HG03571 (cell line): ENCODE measurements at regions not wholly inside any gene's neighbourhood (a gene's known extent, or its start where the extent isn't known, plus 50 kb on each side); places are given as distances from the start of the nearest gene placed in this dataset.

Experiments
- ATAC-seq: cut with Tn5 transposase; IDR thresholded peaks from one replicate; pipeline ENCODE4 v1.9.1; 2021; ENCODE audit not compliant: unreplicated experiment

DNA sequence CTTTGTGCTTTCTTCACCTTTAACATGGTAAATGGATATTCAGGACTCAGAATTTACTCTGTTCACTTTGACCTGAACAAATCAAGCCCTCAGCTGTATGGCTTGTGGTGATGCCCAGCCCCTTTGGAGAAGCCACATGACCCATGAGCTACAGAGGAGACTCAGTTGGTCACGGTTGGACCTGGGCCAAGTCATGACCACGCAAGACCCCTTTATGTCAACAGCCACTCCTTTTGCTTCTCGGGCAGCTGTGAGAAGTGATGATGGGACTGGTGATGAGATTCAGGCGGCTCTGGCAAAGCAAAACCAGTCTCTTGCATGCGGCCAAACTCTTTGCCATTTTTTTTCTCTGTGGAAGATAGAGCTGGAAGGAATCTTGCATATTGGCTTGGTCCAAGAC, 96.5 kb upstream of the AJAP1 start:
- ATAC-seq = no peak

GRCh38 chr1:4561205-4561604, 93.2 kb upstream of the AJAP1 start:
- no peak for ATAC-seq

- no peak for ATAC-seq
Observed at GRCh38 chr1:4562321-4562720, 92.1 kb upstream of the AJAP1 start.

- ATAC-seq = no peak
Observed at GRCh38 chr1:4563586-4563985, 90.8 kb upstream of the AJAP1 start.

GRCh38 chr1:4564051-4564450, 90.4 kb upstream of the AJAP1 start:
- ATAC-seq = no peak

DNA sequence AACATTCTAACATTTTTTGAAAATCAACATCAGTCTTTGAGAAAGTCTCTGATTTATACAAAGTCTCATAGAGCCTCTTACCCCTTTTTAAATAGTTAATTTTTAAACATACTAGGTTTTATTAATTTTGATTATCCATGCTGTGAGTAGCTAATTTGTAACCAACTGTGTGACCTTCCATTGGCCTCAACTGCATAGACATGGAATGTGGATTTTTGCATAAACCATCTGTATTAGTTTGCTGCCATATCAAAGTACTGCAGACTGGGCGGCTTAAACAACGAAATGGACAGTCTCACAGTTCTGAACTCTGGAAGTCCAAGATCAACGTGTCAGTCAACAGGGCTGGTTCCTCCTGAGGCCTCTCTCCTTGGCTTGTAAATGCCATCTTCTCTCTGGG, 89.2 kb upstream of the AJAP1 start:
- ATAC-seq = no peak

- ATAC-seq = no peak
Observed at GRCh38 chr1:4565801-4566449, 88.5 kb upstream of the AJAP1 start.

- ATAC-seq = no peak
Observed at GRCh38 chr1:4571263-4571662, 83.1 kb upstream of the AJAP1 start.

GRCh38 chr1:4573526-4573925, 80.9 kb upstream of the AJAP1 start:
- no peak for ATAC-seq

GRCh38 chr1:4581807-4582206, 72.6 kb upstream of the AJAP1 start:
- no peak for ATAC-seq

GRCh38 chr1:4584449-4584848, 70.0 kb upstream of the AJAP1 start:
- no peak for ATAC-seq

DNA sequence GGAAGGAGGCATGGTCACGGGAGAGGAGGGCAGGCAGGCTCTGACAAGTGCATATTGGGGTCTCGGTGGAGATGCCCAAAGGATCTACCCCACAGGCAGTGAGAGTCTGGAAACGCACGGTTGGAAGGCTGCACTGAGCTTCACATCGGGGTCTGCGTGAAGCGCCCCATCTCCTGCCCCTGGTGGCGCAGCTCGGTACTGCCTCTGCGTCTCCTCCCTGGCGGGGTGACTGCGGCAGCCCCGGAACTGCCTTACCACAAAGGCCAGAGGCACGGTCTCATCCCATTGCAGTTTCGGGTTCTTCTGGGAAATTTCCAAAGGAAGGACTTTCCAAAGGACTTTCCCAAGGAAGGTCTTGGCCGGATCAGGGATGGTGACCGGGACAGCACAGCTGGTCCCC, 69.2 kb upstream of the AJAP1 start:
- no peak for ATAC-seq

GRCh38 chr1:4585705-4586104, 68.7 kb upstream of the AJAP1 start:
- ATAC-seq = no peak

DNA sequence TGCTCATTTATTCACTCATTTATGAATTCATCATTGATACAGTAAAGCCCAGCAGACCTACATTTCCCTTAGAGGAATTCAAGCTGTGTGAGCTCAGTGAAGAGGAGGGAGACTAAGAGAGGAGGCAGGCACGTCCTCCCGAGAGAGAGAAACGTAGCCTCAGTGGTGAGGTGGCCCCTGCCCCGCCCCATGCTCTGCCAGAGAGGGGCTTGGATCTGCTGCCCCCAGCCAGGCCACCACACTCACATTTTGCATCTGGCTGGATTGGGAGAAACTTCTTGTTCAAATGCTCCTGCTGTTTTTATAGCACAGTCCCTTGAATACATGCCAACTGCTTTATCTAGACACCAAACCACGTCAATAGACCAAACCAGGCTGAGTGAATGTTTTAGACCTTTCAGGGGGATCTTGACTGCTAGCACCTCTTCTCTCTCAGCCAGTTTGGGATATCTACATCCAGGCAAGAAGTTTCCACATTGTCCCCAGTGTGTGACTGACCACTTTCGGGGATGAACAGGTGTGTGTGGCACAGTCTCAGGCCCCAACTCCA, 67.7 kb upstream of the AJAP1 start:
- no peak for ATAC-seq

DNA sequence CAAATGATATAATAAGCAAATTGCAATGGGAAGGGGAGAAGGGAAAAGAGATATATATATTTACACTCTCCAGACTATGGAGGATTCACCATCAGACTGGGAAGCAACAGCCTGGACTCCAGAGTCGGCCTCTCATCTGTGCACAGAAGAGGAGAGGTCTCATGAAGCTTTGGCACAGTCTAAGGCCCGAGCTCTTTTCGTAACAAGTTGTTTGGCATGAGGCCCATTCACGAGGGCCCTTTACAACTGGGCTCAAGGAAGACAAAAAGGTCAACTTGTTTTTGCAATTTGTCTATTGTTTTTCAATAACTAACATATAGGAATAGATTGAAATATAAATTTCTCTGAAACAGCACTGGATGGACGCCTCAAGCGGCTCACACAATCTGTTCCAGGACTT, 66.7 kb upstream of the AJAP1 start:
- no peak for ATAC-seq

DNA sequence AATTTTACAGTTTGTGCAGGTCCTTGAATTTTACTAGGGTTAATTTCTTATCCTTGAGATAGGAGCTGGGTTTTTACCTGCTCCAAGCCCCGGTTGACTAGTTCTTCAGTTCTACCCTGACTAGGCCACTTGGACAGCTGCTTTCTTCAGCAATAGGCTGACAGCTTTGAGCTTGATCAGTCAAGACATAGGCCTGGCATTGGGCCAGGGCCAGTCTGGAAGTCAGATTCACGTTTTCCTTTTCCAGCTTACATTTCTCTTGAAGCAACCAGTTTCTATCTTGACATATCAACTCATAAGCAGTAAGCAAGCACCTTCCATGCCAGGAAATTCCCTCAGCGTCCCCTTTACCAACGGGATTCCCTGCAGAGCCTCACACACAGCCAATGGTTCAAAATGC, 63.7 kb upstream of the AJAP1 start:
- no peak for ATAC-seq

DNA sequence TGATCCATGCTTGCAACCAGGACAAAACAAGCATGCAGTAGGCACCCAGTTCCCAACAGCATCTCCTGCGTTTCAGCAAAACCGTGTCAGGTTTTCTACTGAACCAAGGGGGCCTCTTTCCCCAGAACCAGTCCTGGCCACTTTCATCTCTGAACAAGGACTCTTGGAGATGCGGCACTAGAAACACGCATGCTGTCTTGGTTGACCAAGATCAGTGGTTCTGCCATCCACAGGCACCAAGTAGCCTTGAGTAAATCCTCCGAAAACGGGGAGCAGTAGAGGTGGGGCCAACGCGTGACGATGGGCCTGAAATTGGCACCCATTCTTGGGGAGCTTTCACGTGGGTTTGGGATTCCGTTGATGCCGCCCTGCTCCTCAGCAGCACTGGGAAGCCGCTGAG, 62.5 kb upstream of the AJAP1 start:
- no peak for ATAC-seq

DNA sequence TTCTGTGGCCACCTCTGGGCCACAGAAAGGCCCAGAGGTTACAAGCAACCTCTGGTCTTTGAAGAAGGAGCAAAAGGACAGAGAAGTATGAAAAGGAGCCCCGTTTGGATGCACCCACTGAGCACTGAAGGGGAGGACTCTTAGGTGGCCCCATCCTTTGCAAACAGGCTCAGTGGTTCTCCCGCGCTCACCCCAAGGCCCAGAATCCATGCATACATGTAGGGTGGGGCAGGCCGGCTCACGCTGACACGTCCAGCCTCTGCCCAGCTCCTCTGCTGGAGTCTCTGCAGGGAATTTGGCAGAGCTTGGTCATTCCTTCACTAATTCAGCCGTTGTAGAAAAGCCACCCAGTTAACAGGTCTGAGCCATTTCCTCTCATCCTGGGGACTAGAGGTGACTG, 61.3 kb upstream of the AJAP1 start:
- ATAC-seq = no peak

- ATAC-seq = no peak
Observed at GRCh38 chr1:4594286-4594991, 60.0 kb upstream of the AJAP1 start.

DNA sequence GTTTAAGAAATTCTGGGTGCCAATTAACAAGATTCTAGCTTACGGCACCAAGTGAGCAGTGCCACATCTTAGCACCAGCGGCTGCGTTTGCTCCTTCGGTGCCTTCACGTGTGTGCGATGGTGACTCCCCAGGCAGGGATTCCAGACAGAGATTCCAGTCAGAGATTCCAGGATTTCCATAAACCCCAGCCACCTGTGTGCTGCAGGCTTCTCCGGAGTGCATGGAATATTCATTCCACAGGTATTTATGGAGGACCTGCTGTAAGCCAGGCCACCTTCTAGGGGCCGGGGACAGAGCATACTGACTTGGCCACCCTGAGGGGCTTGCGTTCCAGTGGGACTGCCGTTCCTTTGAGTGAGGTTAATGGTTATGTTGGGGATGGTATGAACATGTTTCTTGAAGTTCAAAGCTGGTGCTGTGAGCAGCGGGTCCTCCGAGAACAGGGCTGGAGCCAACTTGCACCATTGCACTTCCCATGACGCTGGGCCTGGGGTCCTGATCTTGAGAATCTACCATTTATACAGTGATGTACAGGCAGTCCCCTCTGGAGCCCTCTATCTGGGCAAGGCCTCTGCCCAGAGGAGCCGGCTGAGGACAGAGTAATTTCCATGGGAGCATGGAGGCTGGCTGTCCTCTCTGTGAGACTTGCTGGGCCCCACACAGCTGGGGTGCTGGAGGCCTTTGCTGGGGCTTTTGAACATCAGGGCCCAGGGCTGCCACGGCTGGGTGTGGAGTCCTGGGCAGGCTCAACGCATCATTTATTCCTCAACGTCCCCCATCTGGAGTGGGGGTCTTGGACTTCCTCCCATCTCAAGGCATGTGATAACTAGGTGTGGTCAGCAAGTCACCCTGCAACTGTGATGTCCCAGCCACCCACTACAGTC, 58.8 kb upstream of the AJAP1 start:
- no peak for ATAC-seq

DNA sequence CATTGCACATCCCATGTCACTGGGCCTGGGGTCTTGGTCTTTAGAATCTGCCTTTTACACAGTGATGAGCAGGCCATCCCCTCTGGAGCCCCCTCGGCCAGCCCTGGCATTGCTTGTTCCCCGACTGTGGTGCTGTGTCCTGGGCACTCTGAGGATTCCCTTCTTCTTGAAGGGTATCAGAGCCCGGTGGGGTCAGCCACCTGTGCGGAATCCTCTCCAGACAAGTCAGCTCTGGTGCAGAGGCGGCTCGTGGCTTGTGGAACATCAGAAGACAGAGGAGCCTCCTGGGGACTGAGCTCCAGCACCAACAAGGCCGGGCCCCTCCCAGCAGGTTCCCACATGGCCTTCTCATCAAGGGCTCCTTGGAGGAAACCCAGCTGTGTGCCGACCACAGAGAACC, 57.9 kb upstream of the AJAP1 start:
- no peak for ATAC-seq

- ATAC-seq = no peak
Observed at GRCh38 chr1:4597020-4597419, 57.4 kb upstream of the AJAP1 start.
